Thoracic aorta (tissue), 2 donors: ENCODE measurements at regions not wholly inside any gene's neighbourhood (a gene's known extent, or its start where the extent isn't known, plus 50 kb on each side); places are given as distances from the start of the nearest gene placed in this dataset.

Experiments used
- ATAC-seq: fragments of 150-250 bp; one replicate; pipeline ENCODE4 v1.8.0; 2017; ENCODE audit warnings: low read depth; ENCODE audit not compliant: insufficient number of reproducible peaks, low FRiP score
- DNase-seq: peaks from one replicate; pipeline ENCODE4 v3.0.0-alpha.2; 2020; ENCODE audit warnings: low spot score
- H3K27ac ChIP-seq, 2 donors: fragments of 200-600 bp; sonication (generic); 1 replicate in 1 of 2; 2 replicates in 1 of 2; pipeline ENCODE4 v1.5.1; 2016; ENCODE audit warnings: mild to moderate bottlenecking in 2 of 2, moderate library complexity in 2 of 2
- H3K27me3 ChIP-seq: fragments of 200-600 bp; sonication (generic); replicated peaks from 2 replicates; pipeline ENCODE4 v1.6.0; 2016; ENCODE audit warnings: mild to moderate bottlenecking; ENCODE audit not compliant: insufficient read depth
- H3K36me3 ChIP-seq: fragments of 200-600 bp; sonication (generic); one replicate; pipeline ENCODE4 v1.5.1; 2016
- H3K4me1 ChIP-seq, 2 donors: fragments of 200-600 bp; sonication (generic); 1 replicate in 1 of 2; 2 replicates in 1 of 2; pipeline versions ENCODE4 v1.5.1 to v1.6.0; 2016; ENCODE audit warnings: low read depth in 2 of 2, mild to moderate bottlenecking in 1 of 2; ENCODE audit not compliant: control insufficient read depth in 1 of 2
- H3K4me3 ChIP-seq: fragments of 200-600 bp; sonication (generic); 2 replicates; pipeline ENCODE4 v1.5.1; 2016; ENCODE audit warnings: mild to moderate bottlenecking
- H3K9me3 ChIP-seq: fragments of 200-600 bp; sonication (generic); 2 replicates; pipeline ENCODE4 v1.5.1; 2016
- TF ChIP-seq, protein P1 (sequence below): fragments of 200-600 bp; sonication (generic); IDR thresholded peaks from one replicate; pipeline ENCODE4 v1.5.1; 2019; ENCODE audit warnings: antibody characterized with exemption

DNA sequence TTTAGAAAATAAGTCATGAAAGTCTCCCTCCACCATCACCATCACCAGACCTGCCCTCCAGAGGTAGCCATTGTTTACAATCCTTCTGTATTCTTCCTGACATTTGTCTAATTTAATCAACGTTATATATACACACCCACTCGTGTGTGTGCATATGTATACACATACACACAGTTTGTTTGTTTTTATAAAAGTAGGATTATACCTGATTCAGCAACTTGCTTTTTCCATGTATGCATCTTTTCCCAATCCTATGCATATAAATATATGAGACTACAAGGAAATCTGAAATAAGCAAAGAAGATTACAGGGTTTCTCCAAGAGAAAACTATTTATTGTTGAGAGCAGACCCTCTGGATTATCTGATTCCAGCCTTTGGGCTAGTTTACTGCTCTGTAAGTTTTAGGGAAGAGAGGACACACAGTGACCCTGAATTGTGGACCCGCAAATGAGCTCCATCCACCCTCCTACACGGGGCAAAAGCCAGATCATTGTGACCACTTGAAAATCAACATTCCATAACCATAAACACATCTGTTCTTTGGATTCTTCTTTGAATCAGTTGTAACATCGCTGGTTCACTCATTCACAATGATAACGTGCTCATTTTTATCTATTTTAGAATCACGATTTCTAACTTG lies 104.3 kb downstream of the CPN2 start:
- no peaks in the 10 kb centered on the region for H3K4me1 ChIP-seq
- H3K27ac ChIP-seq: no peak overlapping the region
- H3K27me3 ChIP-seq: peaks cover 5% of the 10 kb centered on the region
- no peaks in the 10 kb centered on the region for H3K9me3 ChIP-seq
- H3K4me3 ChIP-seq: no peak overlapping the region
- ATAC-seq (no peak), DNase-seq (no peak)
- H3K36me3 ChIP-seq: no peaks in the 10 kb centered on the region
- TF ChIP-seq, protein P1, sequence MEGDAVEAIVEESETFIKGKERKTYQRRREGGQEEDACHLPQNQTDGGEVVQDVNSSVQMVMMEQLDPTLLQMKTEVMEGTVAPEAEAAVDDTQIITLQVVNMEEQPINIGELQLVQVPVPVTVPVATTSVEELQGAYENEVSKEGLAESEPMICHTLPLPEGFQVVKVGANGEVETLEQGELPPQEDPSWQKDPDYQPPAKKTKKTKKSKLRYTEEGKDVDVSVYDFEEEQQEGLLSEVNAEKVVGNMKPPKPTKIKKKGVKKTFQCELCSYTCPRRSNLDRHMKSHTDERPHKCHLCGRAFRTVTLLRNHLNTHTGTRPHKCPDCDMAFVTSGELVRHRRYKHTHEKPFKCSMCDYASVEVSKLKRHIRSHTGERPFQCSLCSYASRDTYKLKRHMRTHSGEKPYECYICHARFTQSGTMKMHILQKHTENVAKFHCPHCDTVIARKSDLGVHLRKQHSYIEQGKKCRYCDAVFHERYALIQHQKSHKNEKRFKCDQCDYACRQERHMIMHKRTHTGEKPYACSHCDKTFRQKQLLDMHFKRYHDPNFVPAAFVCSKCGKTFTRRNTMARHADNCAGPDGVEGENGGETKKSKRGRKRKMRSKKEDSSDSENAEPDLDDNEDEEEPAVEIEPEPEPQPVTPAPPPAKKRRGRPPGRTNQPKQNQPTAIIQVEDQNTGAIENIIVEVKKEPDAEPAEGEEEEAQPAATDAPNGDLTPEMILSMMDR: no peak

DNA sequence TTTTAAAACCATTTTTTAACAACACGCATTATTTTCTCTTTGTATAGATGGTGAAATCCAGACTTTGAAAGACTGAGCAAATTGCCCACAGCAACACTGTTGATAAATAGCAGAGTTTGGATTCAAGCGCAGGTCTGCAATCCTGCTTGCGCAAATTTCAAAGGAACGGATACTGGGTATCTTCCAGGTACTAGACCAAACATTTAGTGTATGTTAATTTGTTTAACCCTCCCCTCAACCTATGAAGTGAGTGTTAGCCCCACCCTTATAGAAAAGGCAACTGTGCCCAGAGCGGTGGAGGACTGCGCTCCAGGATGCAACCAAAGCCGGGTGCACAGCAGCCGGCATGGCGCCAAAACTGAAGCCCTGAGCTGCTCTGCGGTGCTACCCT lies 103.8 kb downstream of the CPN2 start:
- no peaks in the 10 kb centered on the region for H3K9me3 ChIP-seq
- H3K4me1 ChIP-seq: no peaks in the 10 kb centered on the region
- TF ChIP-seq, protein P1: no peak
- DNase-seq: no peak
- ATAC-seq: no peak
- no peak overlapping the region for H3K27ac ChIP-seq
- H3K36me3 ChIP-seq: no peaks in the 10 kb centered on the region
- peaks cover 5% of the 10 kb centered on the region for H3K27me3 ChIP-seq
- H3K4me3 ChIP-seq: no peak overlapping the region

DNA sequence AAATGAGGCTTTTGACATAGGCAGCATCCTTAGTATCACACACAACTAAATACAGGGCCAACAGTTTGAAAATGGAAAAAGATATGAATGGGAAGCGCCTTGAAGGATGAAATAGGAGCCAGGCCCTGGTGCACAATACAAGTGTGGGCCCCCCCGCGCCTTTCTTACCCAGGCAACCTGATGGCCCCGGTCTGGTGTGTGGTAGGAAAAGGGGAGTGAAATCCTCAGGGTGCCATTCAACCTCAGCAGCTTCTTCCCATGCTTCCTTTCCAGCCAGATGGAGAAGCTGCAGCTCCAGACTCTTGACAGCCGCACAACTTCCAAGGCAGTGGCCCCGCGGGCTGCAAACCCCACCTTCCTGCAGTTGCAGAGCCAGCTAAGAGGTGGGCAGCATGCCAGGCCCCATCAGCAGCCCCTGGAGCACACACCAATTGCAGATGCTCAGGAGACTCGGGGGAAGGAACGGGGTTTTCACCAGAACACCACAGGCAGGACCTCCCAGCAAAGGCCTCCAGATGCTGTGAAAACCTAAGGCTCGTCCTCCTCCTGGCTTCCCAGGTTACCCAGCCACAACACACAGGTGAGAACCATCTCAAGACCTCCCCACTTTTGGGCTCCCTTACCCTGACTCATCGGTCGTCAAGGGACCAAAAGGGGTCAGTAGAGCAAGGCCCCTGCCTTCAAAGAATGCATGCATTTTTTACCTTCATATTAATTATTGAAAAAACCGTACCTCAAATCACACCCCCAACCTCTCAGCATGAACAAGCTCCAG lies 101.6 kb downstream of the CPN2 start:
- TF ChIP-seq, protein P1: no peak
- no peaks in the 10 kb centered on the region for H3K36me3 ChIP-seq
- no peak for ATAC-seq
- no peak overlapping the region for H3K27ac ChIP-seq
- H3K9me3 ChIP-seq: no peaks in the 10 kb centered on the region
- H3K4me1 ChIP-seq: no peaks in the 10 kb centered on the region
- no peak for DNase-seq
- H3K27me3 ChIP-seq: peaks cover 5% of the 10 kb centered on the region
- H3K4me3 ChIP-seq: no peak overlapping the region

DNA sequence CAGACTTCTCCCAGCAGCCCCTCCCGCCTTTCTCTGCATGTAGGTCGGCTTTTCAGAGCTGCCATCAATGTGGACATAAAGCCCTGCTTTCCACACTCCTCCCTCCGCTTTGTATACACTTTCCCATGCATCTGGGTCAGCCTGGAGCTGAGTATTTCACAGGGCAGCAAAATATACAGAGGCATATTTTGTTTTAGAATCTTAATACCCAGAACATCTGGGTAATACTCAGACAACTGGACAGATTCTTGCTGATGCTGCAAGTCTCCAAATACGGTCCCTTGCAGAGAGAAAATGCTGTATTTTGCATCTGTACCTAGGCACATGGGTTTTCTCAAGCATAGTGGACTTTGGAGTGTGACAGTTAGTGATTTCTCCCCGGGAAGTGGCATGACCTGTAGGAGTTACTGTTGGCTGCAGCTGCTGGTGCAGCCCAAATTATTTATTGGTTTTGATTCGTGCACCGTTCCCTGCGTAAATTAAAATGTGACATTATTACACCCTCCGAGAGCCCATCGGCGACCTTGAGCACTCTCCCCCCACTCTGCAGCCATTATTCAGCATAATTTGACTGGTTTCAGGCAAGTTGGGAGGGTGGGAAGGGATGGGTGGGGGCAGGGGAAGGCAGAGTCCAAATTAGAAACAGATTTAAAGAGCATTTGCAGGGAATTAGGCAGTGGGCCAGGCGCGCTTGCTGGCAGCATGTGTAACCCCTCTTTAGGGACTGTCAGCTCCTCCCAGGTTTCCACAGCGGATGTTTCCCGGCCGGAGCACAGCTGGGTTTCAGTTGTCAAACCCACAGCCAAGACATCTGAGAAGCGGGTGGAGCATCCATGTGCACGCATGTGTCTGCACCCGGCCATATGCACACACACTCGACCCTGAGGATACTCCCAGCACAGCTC lies 100.8 kb downstream of the CPN2 start:
- no peaks in the 10 kb centered on the region for H3K4me1 ChIP-seq
- DNase-seq (no peak), ATAC-seq (no peak)
- TF ChIP-seq, protein P1: no peak
- H3K27me3 ChIP-seq: peaks cover 5% of the 10 kb centered on the region
- no peaks in the 10 kb centered on the region for H3K36me3 ChIP-seq
- H3K4me3 ChIP-seq: no peak overlapping the region
- no peak overlapping the region for H3K27ac ChIP-seq
- no peaks in the 10 kb centered on the region for H3K9me3 ChIP-seq

DNA sequence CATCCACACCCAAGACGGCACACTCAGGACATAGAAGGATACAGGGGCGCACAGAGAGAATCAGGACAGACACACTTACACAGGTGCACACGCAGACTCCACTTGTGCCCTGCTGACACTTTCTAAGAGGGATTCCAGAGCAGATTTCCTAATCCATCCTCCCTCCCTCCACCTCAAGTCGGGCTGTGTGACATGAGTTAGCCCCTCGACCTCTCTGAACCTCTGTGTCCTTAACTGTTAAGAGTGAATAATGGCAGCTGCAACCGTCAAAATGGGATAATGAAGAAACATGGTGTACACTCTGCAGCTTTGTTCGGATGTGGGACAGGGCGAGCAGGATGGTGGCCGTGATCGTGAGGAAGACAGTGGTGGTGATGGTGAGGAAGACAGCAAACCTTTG lies 100.1 kb downstream of the CPN2 start:
- H3K4me1 ChIP-seq: no peaks in the 10 kb centered on the region
- DNase-seq (no peak), ATAC-seq (no peak)
- H3K4me3 ChIP-seq: no peak overlapping the region
- peaks cover 5% of the 10 kb centered on the region for H3K27me3 ChIP-seq
- no peaks in the 10 kb centered on the region for H3K9me3 ChIP-seq
- TF ChIP-seq, protein P1: no peak
- no peak overlapping the region for H3K27ac ChIP-seq
- no peaks in the 10 kb centered on the region for H3K36me3 ChIP-seq
